Liver (tissue), 3 donors: ENCODE measurements at regions not wholly inside any gene's neighbourhood (a gene's known extent, or its start where the extent isn't known, plus 50 kb on each side); places are given as distances from the start of the nearest gene placed in this dataset.

Experiments
- CTCF ChIP-seq: fragments of 150-350 bp; IDR thresholded peaks from 2 replicates; pipeline ENCODE4 v1.5.1; 2017; ENCODE audit warnings: improper control_type of control experiment, low read depth, low read length; ENCODE audit not compliant: missing input control
- FOXA2 ChIP-seq: IDR thresholded peaks from 2 replicates; pipeline ENCODE4 v1.6.1; 2016; ENCODE audit warnings: antibody characterized with exemption
- REST ChIP-seq: IDR thresholded peaks from 2 replicates; pipeline ENCODE4 v1.6.1; 2016; ENCODE audit warnings: antibody characterized with exemption, mild to moderate bottlenecking
- TAF1 ChIP-seq: conservative IDR thresholded peaks from 2 replicates; pipeline ENCODE4 v1.6.1; 2016; ENCODE audit warnings: antibody characterized with exemption, mild to moderate bottlenecking
- YY1 ChIP-seq: IDR thresholded peaks from 2 replicates; pipeline ENCODE4 v1.6.1; 2016; ENCODE audit warnings: antibody characterized with exemption, mild to moderate bottlenecking
- donor health status: healthy.
- donor health status: healthy.

GRCh38 chr4:35151816-35152572 is 1092.3 kb downstream of the ARAP2 start:
- no peak for TF ChIP-seq TAF1
- peak; percentile 52 for TF ChIP-seq CTCF
- no peak for TF ChIP-seq REST
- TF ChIP-seq FOXA2, result no peak
- TF ChIP-seq YY1, result no peak
